Activated CD4-positive, alpha-beta T cell treated with anti-CD3 and anti-CD28 coated beads, Interleukin-2, amount 10 ng/mL, durations not matched to agents 7 days and 5 days (primary cell): ENCODE measurements at regions not wholly inside any gene's neighbourhood (a gene's known extent, or its start where the extent isn't known, plus 50 kb on each side); places are given as distances from the start of the nearest gene placed in this dataset.

Experiments used
- CTCF ChIA-PET: fragments of 350-600 bp; sonication (Branson Sonifier 250); formaldehyde crosslinking; loops from one replicate; lab custom pipeline; 2021; ENCODE audit warnings: antibody characterized with exemption; lab: Charles Lee
- POLR2A ChIA-PET: fragments of 350-600 bp; sonication (Branson Sonifier 250); formaldehyde crosslinking; loops from one replicate; lab custom pipeline; 2021; ENCODE audit warnings: antibody characterized with exemption; lab: Charles Lee
- DNase-seq: peaks from one replicate; pipeline ENCODE4 v3.0.0-alpha.2; 2020
- H3K27ac Mint-ChIP-seq: one replicate; pipeline ENCODE4 v1.8.0; 2021; ENCODE audit warnings: mild to moderate bottlenecking, moderate library complexity, mixed read lengths
- H3K27me3 Mint-ChIP-seq: one replicate; pipeline ENCODE4 v1.8.0; 2021; ENCODE audit warnings: mixed read lengths
- H3K36me3 Mint-ChIP-seq: one replicate; pipeline ENCODE4 v1.8.0; 2021; ENCODE audit warnings: low read depth, mixed read lengths
- H3K4me1 Mint-ChIP-seq: one replicate; pipeline ENCODE4 v1.8.0; 2021; ENCODE audit warnings: mixed read lengths
- H3K4me3 Mint-ChIP-seq: one replicate; pipeline ENCODE4 v1.8.0; 2021; ENCODE audit warnings: mild to moderate bottlenecking, moderate library complexity, mixed read lengths
- H3K9me3 Mint-ChIP-seq: one replicate; pipeline ENCODE4 v1.8.0; 2021; ENCODE audit warnings: mixed read lengths

- H3K4me1 Mint-ChIP-seq: no peaks in the 10 kb centered on the region
- H3K27me3 Mint-ChIP-seq: no peaks in the 10 kb centered on the region
- CTCF ChIA-PET: no interaction called here
Measured at GRCh38 chr13:105537113-105537512, 998.3 kb downstream of the EFNB2 start.

GRCh38 chr13:105530468-105530867 is 1005.0 kb downstream of the EFNB2 start:
- H3K4me3 Mint-ChIP-seq: no peak overlapping the region
- H3K27ac Mint-ChIP-seq: no peak overlapping the region
- no peaks in the 10 kb centered on the region for H3K27me3 Mint-ChIP-seq
- no peak for DNase-seq
- no peaks in the 10 kb centered on the region for H3K4me1 Mint-ChIP-seq
- CTCF ChIA-PET: no interaction called here
- POLR2A ChIA-PET: no interaction called here
- no peaks in the 10 kb centered on the region for H3K36me3 Mint-ChIP-seq
- H3K9me3 Mint-ChIP-seq: no peaks in the 10 kb centered on the region

More at GRCh38 chr13:105537113-105537512, 998.3 kb downstream of the EFNB2 start:
- Mint-ChIP-seq H3K9me3 (no peaks in the 10 kb centered on the region), H3K36me3 (no peaks in the 10 kb centered on the region), H3K4me3 (no peak overlapping the region), H3K27ac (no peak overlapping the region)
- POLR2A ChIA-PET: no interaction called here
- DNase-seq: no peak

- H3K27me3 Mint-ChIP-seq: no peaks in the 10 kb centered on the region
- ChIA-PET POLR2A (no interaction called here), CTCF (no interaction called here)
- no peak overlapping the region for H3K4me3 Mint-ChIP-seq
- H3K27ac Mint-ChIP-seq: no peak overlapping the region
- DNase-seq: no peak
- H3K4me1 Mint-ChIP-seq: no peaks in the 10 kb centered on the region
- H3K36me3 Mint-ChIP-seq: no peaks in the 10 kb centered on the region
- no peaks in the 10 kb centered on the region for H3K9me3 Mint-ChIP-seq
Measured at GRCh38 chr13:105527127-105527526, 1008.3 kb downstream of the EFNB2 start.

- no peak for DNase-seq
- CTCF ChIA-PET: no interaction called here
- Mint-ChIP-seq H3K27me3 (no peaks in the 10 kb centered on the region), H3K4me1 (no peaks in the 10 kb centered on the region), H3K36me3 (no peaks in the 10 kb centered on the region), H3K4me3 (no peak overlapping the region), H3K27ac (no peak overlapping the region), H3K9me3 (no peaks in the 10 kb centered on the region)
- POLR2A ChIA-PET: no interaction called here
Measured at GRCh38 chr13:105519771-105520170, 1015.7 kb downstream of the EFNB2 start.

GRCh38 chr13:105518086-105518485 is 1017.4 kb downstream of the EFNB2 start:
- Mint-ChIP-seq H3K9me3 (no peaks in the 10 kb centered on the region), H3K36me3 (no peaks in the 10 kb centered on the region), H3K27ac (no peak overlapping the region), H3K4me3 (no peak overlapping the region), H3K4me1 (no peaks in the 10 kb centered on the region), H3K27me3 (no peaks in the 10 kb centered on the region)
- ChIA-PET CTCF (interaction anchor here (1.0 kb wide), 1 partner anchor 17 kb away, joined by 3 read pairs; no protein-coding TSS in a partner anchor), POLR2A (no interaction called here)
- DNase-seq: no peak

- no peaks in the 10 kb centered on the region for H3K27me3 Mint-ChIP-seq
- H3K4me1 Mint-ChIP-seq: no peaks in the 10 kb centered on the region
- H3K27ac Mint-ChIP-seq: no peak overlapping the region
- DNase-seq: no peak
- H3K4me3 Mint-ChIP-seq: no peak overlapping the region
- CTCF ChIA-PET: no interaction called here
- no peaks in the 10 kb centered on the region for H3K9me3 Mint-ChIP-seq
- H3K36me3 Mint-ChIP-seq: no peaks in the 10 kb centered on the region
- POLR2A ChIA-PET: no interaction called here
Measured at GRCh38 chr13:105514401-105514800, 1021.1 kb downstream of the EFNB2 start.

GRCh38 chr13:105513448-105513847 is 1022.0 kb downstream of the EFNB2 start:
- no peak for DNase-seq
- H3K27me3 Mint-ChIP-seq: no peaks in the 10 kb centered on the region
- CTCF ChIA-PET: interaction anchor here (0.6 kb wide), 1 partner anchor 807 kb away, joined by 4 read pairs; no protein-coding TSS in a partner anchor
- no peaks in the 10 kb centered on the region for H3K4me1 Mint-ChIP-seq
- no peak overlapping the region for H3K27ac Mint-ChIP-seq
- no peaks in the 10 kb centered on the region for H3K36me3 Mint-ChIP-seq
- no peaks in the 10 kb centered on the region for H3K9me3 Mint-ChIP-seq
- H3K4me3 Mint-ChIP-seq: no peak overlapping the region
- POLR2A ChIA-PET: no interaction called here

- H3K27ac Mint-ChIP-seq: no peak overlapping the region
Measured at GRCh38 chr13:105509981-105510762, 1025.3 kb downstream of the EFNB2 start.

GRCh38 chr13:105506463-105506862 is 1029.0 kb downstream of the EFNB2 start:
- Mint-ChIP-seq H3K27ac (no peak overlapping the region), H3K27me3 (no peaks in the 10 kb centered on the region), H3K4me1 (no peaks in the 10 kb centered on the region), H3K4me3 (no peak overlapping the region), H3K9me3 (no peaks in the 10 kb centered on the region), H3K36me3 (no peaks in the 10 kb centered on the region)
- no peak for DNase-seq
- ChIA-PET POLR2A (no interaction called here), CTCF (no interaction called here)

More at GRCh38 chr13:105509981-105510762, 1025.3 kb downstream of the EFNB2 start:
- Mint-ChIP-seq H3K4me3 (no peak overlapping the region), H3K36me3 (no peaks in the 10 kb centered on the region), H3K4me1 (no peaks in the 10 kb centered on the region), H3K27me3 (no peaks in the 10 kb centered on the region), H3K9me3 (no peaks in the 10 kb centered on the region)
- CTCF ChIA-PET: no interaction called here
- no peak for DNase-seq
- POLR2A ChIA-PET: no interaction called here

- no peak for DNase-seq
- CTCF ChIA-PET: no interaction called here
- Mint-ChIP-seq H3K27ac (no peak overlapping the region), H3K27me3 (no peaks in the 10 kb centered on the region), H3K4me3 (no peak overlapping the region), H3K36me3 (no peaks in the 10 kb centered on the region), H3K4me1 (no peaks in the 10 kb centered on the region), H3K9me3 (no peaks in the 10 kb centered on the region)
- POLR2A ChIA-PET: no interaction called here
Measured at GRCh38 chr13:105502193-105502592, 1033.3 kb downstream of the EFNB2 start.

- Mint-ChIP-seq H3K4me3 (no peak overlapping the region), H3K27me3 (no peaks in the 10 kb centered on the region), H3K9me3 (no peaks in the 10 kb centered on the region), H3K36me3 (no peaks in the 10 kb centered on the region), H3K27ac (no peak overlapping the region), H3K4me1 (no peaks in the 10 kb centered on the region)
- ChIA-PET POLR2A (no interaction called here), CTCF (no interaction called here)
- DNase-seq: no peak
Measured at GRCh38 chr13:105497597-105497996, 1037.9 kb downstream of the EFNB2 start.

- ChIA-PET POLR2A (no interaction called here), CTCF (no interaction called here)
- H3K27me3 Mint-ChIP-seq: no peaks in the 10 kb centered on the region
- H3K4me3 Mint-ChIP-seq: no peak overlapping the region
- no peak for DNase-seq
- H3K36me3 Mint-ChIP-seq: no peaks in the 10 kb centered on the region
- H3K9me3 Mint-ChIP-seq: no peaks in the 10 kb centered on the region
- H3K27ac Mint-ChIP-seq: no peak overlapping the region
- H3K4me1 Mint-ChIP-seq: no peaks in the 10 kb centered on the region
Measured at GRCh38 chr13:105492216-105492615, 1043.2 kb downstream of the EFNB2 start.

- POLR2A ChIA-PET: no interaction called here
- CTCF ChIA-PET: no interaction called here
- Mint-ChIP-seq H3K4me3 (no peak overlapping the region), H3K9me3 (no peaks in the 10 kb centered on the region), H3K27me3 (no peaks in the 10 kb centered on the region), H3K27ac (no peak overlapping the region), H3K36me3 (no peaks in the 10 kb centered on the region), H3K4me1 (no peaks in the 10 kb centered on the region)
- no peak for DNase-seq
Measured at GRCh38 chr13:105491345-105491744, 1044.1 kb downstream of the EFNB2 start.

- Mint-ChIP-seq H3K9me3 (no peaks in the 10 kb centered on the region), H3K36me3 (no peaks in the 10 kb centered on the region), H3K27me3 (no peaks in the 10 kb centered on the region), H3K4me3 (no peak overlapping the region), H3K4me1 (no peaks in the 10 kb centered on the region), H3K27ac (no peak overlapping the region)
- no peak for DNase-seq
- POLR2A ChIA-PET: no interaction called here
- CTCF ChIA-PET: no interaction called here
Measured at GRCh38 chr13:105485081-105485480, 1050.4 kb downstream of the EFNB2 start.
